GM19238 (cell line): ENCODE measurements at regions not wholly inside any gene's neighbourhood (a gene's known extent, or its start where the extent isn't known, plus 50 kb on each side); places are given as distances from the start of the nearest gene placed in this dataset.

Experiments used
- DNase-seq: peaks from one replicate; pipeline ENCODE4 v3.0.0; 2011; ENCODE audit warnings: low spot score; ENCODE audit not compliant: insufficient read length

DNA sequence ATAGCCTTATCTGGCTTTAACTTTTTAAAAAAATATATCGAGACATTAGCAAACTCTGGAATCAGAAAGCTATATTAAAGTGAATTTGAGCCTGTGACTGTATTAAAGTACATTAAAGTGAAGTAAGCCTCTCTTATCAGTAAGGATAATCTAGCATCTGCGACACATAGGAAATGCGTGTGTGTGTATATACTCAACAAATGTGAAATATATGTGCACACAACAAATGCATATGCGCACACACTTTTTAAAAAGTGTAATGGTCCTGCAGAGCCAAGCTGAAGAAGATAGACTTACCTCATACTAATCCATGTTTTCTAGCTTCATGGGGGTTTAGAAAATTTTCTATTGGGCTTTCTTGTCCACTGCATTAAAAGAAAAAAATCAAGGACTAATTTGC lies 437.1 kb downstream of the ZIC1 start:
- DNase-seq, result no peak

DNA sequence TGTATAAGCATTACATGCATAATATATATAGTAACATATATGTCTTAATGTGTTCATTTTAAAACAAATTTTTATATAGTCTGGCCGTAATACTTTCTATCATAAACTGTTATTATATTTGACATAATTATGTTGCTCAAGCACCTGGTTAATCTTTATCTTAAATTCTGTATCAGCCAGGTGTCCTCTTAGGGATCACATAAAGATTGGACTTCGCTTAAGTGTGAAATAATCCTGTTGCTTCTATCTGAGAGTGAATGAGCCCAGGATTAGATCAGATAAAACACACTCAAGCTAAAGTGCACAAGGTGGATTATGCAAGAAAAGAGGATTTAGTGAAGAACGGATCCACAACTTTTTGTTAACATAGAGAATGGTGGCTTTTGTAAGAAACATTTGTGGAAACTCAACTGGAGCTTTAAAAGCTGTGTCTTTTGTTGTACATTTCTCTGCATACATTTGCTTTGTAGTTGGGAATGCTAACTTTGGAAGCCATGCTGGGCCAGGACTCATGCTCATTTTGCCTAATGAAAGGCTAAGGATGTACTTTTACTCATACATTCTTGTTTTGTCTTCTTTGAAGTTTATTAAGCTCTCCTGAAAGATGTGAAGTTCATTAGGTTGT lies 437.8 kb downstream of the ZIC1 start:
- no peak for DNase-seq

DNA sequence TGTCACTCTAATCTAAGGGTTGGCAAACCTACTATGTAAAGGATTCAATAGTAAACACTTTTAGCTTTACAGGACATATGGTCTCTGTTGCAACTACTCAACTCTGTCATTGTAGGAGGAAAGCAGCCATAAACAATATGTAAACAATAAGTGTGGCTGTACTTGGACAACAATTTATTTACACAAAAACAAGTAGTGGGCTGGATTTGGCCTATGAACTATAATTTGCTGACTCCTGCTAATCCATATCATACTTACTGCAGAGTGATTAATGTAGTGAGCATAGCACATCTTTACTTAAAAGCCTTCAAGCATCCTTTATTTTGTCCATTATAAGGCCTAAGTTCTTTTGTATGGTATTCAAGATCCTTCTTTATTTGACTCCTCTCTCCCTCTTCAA lies 441.9 kb downstream of the ZIC1 start:
- no peak for DNase-seq

- DNase-seq, result no peak
Observed at GRCh38 chr3:147854542-147854941, 445.4 kb downstream of the ZIC1 start.

DNA sequence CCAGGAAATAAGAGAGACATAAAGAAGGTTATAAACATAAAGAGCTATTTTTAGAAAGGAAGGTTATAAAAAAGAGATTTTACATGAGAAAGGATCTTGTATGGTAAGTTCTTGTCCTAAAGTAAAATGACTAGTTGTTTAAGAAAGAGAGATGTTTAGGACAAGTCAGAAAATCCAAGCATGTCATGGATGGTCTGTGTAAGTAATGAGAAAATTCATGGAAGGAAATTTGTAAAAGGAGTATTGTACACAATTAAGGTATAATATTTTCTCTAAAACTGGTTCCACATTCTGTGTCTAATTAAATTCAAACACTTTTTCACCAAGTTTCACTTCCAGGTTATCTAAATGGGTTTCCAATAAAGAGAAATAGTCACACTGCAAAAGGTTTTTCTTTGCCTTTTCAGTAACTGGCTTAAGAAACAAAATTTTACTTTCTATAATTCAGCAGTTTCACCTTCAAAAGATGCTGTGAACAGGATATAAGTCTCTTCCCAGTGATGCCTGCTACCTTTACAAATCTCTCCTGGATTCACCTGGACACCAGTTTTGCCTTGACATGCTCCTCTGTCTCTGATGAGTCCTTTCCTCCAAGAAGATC lies 455.7 kb downstream of the ZIC1 start:
- no peak for DNase-seq

DNA sequence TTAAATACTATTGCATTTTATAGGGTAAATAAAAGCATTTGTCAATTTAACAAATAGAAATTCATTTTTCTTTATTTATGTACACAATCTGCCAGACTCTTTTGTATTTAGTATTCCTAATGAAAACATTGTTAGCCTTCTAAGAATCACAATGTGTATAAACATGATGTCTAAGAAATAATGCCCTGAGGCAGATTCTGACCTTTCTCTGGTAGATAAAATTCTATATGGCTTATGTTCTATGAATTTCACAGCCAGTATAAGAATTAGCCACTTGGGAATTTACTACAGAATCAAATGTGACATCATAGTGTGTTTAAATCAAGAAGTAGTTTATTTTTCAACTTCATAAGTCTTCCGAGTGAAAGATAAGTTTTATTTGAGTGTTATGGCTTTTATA lies 457.4 kb downstream of the ZIC1 start:
- no peak for DNase-seq

DNA sequence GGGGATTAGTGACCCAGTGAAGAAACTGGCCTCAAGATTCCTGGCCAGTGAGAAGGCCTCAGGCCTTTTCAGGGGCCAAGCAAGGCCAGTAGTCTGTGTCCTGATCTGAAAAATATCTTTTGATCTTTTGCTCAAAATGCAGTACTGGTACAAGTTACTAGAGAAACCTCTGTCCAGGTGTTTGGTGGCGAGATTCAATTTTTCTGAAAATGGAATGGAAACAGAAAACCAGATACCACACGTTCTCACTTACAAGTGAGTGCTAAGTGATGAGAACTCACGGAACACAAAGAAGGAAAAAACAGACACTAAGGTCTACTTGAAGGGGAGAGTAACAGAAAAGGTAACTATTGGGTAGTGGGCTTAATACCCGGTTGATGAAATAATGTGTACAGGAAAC lies 463.4 kb downstream of the ZIC1 start:
- DNase-seq, result no peak

GRCh38 chr3:147875498-147875897 lies 466.3 kb downstream of the ZIC1 start:
- DNase-seq, result no peak

DNA sequence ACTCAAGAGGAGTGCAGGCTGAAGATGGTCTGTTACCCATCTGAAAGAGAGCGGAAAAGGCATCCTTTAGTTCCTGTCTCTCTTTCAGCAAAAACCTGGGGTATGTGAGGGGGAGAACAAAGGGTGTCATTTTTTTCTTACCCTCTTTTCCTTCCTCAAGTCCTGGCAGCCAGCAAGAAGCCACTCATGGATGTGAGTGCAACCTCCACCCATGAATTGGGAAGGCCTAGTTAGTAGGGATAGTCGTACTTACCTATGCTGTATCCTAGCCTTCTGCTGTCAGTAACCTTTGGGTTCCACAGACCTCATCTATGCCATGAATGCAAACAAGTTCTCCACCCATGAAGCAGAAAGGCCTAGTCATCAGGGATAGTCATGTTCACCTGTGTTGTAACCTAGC lies 472.8 kb downstream of the ZIC1 start:
- no peak for DNase-seq

DNA sequence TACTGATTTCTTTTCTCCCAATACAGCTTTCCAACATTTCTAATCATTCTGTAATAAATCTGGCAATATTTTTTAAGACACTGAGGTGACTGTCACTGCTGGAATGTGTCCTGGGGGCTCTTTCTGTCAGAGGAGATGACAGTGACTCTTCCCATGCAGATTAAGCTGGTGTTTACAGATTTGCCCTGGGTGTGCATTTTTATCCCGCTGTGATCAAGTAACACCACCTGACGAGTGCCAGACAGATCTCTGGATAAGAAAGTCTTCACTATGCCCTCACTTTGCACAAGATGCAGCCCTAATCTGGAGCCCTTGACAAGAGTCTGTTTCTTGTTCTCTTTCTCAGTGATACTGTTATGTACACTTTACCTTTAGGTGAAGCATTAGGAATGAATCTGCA lies 477.7 kb downstream of the ZIC1 start:
- no peak for DNase-seq

DNA sequence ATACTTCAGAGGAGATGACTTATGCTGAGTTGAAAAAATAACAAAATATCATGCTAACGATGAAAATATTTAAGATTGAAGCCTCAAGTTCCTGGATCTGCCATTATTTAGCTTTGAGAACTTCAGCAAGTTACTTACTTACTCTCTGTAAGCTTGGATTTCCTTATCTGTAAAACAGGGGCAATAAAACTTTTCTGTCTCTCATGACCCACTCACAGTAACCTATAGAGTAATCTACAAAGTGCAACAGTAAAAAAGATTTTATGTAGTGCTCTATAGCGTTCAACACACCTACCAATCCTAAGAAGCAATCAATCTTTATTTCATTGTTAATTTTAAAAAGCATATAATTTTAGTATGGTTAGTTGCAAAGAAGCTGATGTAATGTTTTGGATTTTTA lies 478.6 kb downstream of the ZIC1 start:
- DNase-seq, result no peak

DNA sequence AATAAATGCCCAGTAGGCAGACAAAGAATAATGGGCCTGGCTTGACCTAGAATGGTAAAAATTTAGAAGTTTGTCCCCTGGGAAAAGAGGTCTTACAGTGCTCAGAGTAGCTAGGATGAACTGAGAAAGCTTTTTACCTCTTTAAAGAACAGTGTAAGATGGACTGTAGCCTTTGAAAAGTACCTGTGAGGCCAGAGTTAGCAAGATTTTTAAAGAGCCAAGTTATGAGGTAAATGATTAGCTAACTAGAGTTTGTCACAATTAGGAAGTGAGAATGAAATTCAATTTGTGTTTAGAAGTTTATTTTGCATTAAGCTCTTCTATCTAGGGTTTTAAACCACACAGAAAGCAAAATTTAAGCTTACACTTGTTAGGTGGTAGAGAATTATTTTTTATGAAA lies 480.9 kb downstream of the ZIC1 start:
- peak; percentile 7 for DNase-seq

GRCh38 chr3:147895509-147895908 lies 486.3 kb downstream of the ZIC1 start:
- DNase-seq, result no peak

DNA sequence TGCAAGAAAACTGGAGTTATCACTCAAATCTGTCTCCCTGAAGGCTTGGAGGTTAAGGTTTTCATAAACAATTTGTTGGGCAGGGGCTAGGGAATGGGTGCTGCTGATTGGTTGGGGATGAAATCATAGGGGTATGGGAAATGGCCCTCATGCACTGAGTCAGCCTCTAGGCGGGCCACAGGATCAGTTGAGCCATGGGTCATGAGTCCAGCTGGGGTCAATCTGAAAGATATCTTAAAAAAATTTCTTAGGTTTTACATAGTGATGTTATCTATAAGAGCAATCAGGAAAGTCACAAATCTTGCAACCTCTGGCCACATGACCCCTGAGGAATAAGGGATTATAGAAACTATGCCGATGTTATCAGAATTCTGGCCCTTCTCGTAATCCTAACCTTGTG lies 491.7 kb downstream of the ZIC1 start:
- DNase-seq, result no peak

DNA sequence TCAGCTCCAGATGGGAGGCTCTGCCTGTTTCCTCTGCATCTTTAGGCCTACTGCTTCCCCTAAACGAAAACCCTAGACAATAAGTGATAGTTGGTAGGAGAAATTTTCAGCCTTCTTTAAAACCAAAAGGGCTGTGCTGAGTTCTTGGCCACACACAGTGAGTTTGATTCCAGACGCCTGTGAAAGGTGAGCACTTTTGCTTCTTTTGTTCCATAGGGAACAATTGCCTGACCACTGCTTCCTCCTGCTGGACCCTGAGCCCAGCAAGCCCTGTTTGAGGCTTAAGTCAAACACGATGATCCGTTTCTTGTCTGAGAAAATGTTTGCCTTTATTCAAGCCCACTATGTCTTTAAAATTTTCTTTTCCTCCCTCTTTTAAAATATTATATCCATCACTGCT lies 493.9 kb downstream of the ZIC1 start:
- no peak for DNase-seq

GRCh38 chr3:147904421-147904820 lies 495.3 kb downstream of the ZIC1 start:
- DNase-seq, result no peak

- DNase-seq, result no peak
Observed at GRCh38 chr3:147906285-147906684, 497.1 kb downstream of the ZIC1 start.

DNA sequence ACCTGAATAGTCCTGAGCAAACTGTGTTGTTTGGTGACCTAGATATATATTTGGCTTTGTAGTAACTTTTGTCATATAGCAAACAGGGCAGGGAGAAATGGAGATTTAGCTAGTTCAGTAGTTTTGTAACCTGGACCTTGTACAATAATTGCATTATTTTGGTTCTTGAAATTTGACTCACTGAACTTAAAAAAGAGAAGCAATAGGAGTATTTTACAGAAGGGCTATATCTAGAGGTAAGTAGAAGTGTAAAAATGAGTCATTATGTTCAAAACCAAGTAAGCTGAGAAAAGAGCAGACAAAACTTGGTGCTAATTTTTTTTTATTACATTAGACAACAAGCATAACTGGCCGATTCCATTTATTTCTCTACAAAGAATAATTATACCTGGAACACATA lies 505.4 kb downstream of the ZIC1 start:
- no peak for DNase-seq

DNA sequence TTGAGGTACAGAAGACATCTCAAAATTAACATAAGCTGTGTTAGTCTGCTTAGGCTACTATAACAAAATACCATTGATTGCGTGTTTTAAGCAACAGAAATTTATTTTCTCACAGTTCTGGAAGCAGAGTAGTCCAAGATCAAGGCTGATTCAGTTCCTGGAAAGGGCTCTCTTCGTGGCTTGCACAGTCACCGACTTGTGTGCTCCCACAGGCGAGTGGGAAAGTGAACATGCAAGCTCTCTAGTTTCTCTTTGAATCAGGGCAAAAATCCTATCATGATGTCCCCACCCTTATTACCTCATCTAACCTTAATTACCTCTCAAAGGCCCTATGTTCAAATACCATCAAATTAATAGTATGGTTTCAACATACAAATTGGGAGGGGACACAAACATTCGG lies 505.9 kb downstream of the ZIC1 start:
- no peak for DNase-seq

DNA sequence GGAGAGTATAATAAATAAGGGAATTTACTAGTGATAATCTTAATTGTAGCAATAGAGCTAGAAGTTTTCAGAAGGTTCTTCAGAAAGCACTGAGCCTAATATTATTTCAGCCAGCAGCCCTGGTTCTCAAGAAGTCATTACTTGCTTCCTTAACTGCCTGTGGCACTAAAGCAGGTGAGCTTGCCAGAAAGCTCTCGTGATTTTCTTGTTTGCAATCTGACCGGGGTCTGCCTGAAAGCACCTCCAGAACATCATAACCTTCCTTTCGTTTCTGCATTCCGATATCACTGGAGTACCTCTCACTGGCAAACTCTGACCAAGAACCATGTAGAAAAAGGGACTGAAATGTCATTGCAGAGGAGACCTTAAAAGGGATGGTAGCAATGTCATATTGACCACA lies 510.3 kb downstream of the ZIC1 start:
- no peak for DNase-seq

DNA sequence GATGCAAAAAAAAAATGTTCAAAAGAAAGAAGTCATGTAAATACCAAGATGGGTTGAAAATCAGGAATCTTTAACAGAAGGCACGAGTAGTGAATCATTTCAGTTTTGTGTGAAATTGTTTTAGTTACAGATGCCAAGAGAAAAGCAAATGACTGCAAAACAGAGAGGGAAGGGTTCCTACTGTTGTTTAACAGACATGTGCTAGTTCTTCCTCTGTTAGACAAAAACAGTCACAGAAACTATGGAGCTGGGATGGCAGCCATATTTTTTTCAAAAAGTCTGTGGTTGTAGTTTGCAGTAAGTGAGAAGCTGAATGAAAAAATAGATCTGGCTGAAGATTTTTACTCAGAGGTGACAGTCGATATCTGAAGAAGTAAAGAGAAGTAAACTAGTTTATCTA lies 511.9 kb downstream of the ZIC1 start:
- DNase-seq, result no peak

GRCh38 chr3:147924755-147925154 lies 515.6 kb downstream of the ZIC1 start:
- no peak for DNase-seq

- no peak for DNase-seq
Observed at GRCh38 chr3:147925272-147925671, 516.1 kb downstream of the ZIC1 start.
